SK-N-SH (cell line): ENCODE measurements at regions not wholly inside any gene's neighbourhood (a gene's known extent, or its start where the extent isn't known, plus 50 kb on each side); places are given as distances from the start of the nearest gene placed in this dataset.
"Not testable (repeated sequence)": the region's sequence is repeated elsewhere in the genome, so short reads cannot be mapped to it uniquely, and the experiment has no call there.

Experiments used
- CTCF ChIP-seq: fragments of 200-600 bp; sonication (generic); IDR thresholded peaks from 2 replicates; pipeline ENCODE4 v1.6.1; 2017; ENCODE audit warnings: antibody characterized with exemption, mild to moderate bottlenecking, moderate library complexity
- YY1 ChIP-seq: IDR thresholded peaks from 2 replicates; pipeline ENCODE4 v1.4.0; 2012; ENCODE audit warnings: low read depth, mild to moderate bottlenecking

GRCh38 chr21:9757118-9757517, 764.3 kb upstream of the TPTE start:
- not testable (repeated sequence) for TF ChIP-seq YY1, CTCF
